ENCODE measurements at regions not wholly inside any gene's neighbourhood (a gene's known extent, or its start where the extent isn't known, plus 50 kb on each side); places are given as distances from the start of the nearest gene placed in this dataset.

DNA sequence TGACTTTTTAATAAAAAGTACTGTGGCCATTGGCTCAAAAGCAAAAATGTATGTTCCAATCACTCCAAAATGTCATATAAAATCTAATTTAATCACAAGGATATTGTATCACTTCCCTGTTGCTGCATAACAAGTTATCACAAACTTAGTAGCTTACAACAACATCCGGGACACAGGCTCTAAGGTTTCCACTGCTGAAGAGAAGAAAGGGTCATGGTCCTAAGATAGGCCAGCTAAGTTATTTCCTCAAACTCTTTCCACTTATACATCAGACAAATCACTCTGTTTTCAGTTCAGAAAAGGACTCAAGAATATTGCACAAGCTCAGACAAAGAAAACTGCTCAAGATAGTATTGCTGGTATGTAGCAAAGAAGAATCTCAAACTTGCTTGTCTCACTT is 78.5 kb upstream of the SULT1C3 start:
- Histone ChIP-seq H3K4me1 (ENCODE audit: control insufficient read depth in 1 of 2, extremely low read depth in 1 of 2, insufficient read depth in 2 of 2, low read length in 2 of 2) (no peaks in the 10 kb centered on the region), H3K4me3 (ENCODE audit: control insufficient read depth in 1 of 2, extremely low read depth in 1 of 2, low read length in 1 of 2) (no peak overlapping the region), H3K27ac (ENCODE audit: low read length) (no peak overlapping the region), H3K27me3 (replicated peaks in 1 of 2; ENCODE audit: control insufficient read depth in 2 of 2, extremely low read depth in 1 of 2, insufficient read depth in 2 of 2, low read length in 1 of 2) (no peaks in the 10 kb centered on the region), H3K36me3 (ENCODE audit: control insufficient read depth in 2 of 2, extremely low read depth in 1 of 2, insufficient read depth in 1 of 2, low read length in 1 of 2) (no peaks in the 10 kb centered on the region), H3K9me3 (no peaks in the 10 kb centered on the region)
- Mint-ChIP-seq H3K4me3 (no peak overlapping the region), H3K27ac (no peak overlapping the region), H3K36me3 (no peaks in the 10 kb centered on the region), H3K4me1 (no peaks in the 10 kb centered on the region), H3K9me3 (no peaks in the 10 kb centered on the region), H3K27me3 (peaks cover 2 to 16% of the 10 kb centered on the region in 2 donors)
- ChIA-PET POLR2A (no interaction called here), CTCF (no interaction called here)
- no peak for DNase-seq
- no peak for ATAC-seq (replicated peaks in 1 of 4)
- WGBS (ENCODE audit: insufficient coverage) = no CpG with 5 or more reads among the region's 1 CpG

DNA sequence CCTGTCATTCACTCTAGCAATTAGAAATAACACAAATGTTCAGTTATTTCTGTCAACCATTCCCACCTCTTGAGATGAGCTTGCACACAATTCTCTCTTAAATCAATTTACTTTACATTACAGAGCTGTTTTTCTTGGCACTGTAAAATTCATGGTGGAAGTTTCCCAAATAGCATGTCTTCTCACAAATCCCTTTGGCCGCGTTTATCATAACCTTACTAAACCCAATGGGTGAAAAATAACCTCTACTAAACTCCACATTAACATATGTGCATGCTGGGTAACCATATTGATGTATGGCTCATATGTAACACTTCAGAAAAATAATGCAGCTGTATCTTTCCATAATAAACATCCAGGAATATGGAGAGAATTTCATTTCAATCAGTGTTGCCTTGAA is 75.5 kb upstream of the SULT1C3 start:
- Mint-ChIP-seq H3K4me3 (no peak overlapping the region), H3K27ac (no peak overlapping the region), H3K4me1 (no peaks in the 10 kb centered on the region), H3K27me3 (peaks cover 8 to 17% of the 10 kb centered on the region in 2 donors), H3K36me3 (no peaks in the 10 kb centered on the region), H3K9me3 (no peaks in the 10 kb centered on the region)
- Histone ChIP-seq H3K4me3 (ENCODE audit: control insufficient read depth in 1 of 2, extremely low read depth in 1 of 2, low read length in 1 of 2) (no peak overlapping the region), H3K36me3 (ENCODE audit: control insufficient read depth in 2 of 2, extremely low read depth in 1 of 2, insufficient read depth in 1 of 2, low read length in 1 of 2) (no peaks in the 10 kb centered on the region), H3K27ac (ENCODE audit: low read length) (no peak overlapping the region), H3K9me3 (no peaks in the 10 kb centered on the region), H3K4me1 (ENCODE audit: control insufficient read depth in 1 of 2, extremely low read depth in 1 of 2, insufficient read depth in 2 of 2, low read length in 2 of 2) (no peaks in the 10 kb centered on the region), H3K27me3 (replicated peaks in 1 of 2; ENCODE audit: control insufficient read depth in 2 of 2, extremely low read depth in 1 of 2, insufficient read depth in 2 of 2, low read length in 1 of 2) (no peaks in the 10 kb centered on the region)
- no peak for ATAC-seq (replicated peaks in 1 of 4)
- no CpG with 5 or more reads among the region's 2 CpGs for WGBS (ENCODE audit: insufficient coverage)
- CTCF ChIA-PET = no interaction called here
- no peak for DNase-seq
- POLR2A ChIA-PET = no interaction called here

DNA sequence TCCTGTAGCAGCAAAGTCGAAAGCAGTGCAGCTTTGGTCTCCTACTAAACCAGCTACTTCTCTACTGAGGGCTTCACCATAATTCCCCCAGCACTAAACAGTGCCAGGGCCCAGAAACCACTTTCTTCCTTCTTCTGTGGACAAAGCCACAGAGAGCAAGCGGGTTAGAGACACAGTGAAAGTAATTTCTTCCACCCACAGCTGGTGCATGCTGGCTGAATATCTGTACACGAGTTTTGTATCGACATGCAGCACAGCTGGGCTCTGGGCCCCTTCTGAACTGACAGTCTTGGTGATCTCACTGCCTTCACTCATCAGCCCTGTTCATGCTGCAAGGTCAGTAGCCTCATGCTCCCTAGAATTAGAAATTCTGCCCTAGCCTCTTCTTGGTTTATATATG is 74.0 kb upstream of the SULT1C3 start:
- DNase-seq (peak in 1 of 35 experiments; percentile 1), ATAC-seq (replicated peaks in 1 of 4) (no peak)
- no peak overlapping the region for H3K4me3 Mint-ChIP-seq
- no peak overlapping the region for H3K27ac Mint-ChIP-seq
- no peaks in the 10 kb centered on the region for H3K36me3 ChIP-seq (ENCODE audit: control insufficient read depth in 2 of 2, extremely low read depth in 1 of 2, insufficient read depth in 1 of 2, low read length in 1 of 2)
- no peaks in the 10 kb centered on the region for H3K4me1 Mint-ChIP-seq
- H3K27me3 Mint-ChIP-seq = peaks cover 8 to 17% of the 10 kb centered on the region in 2 donors
- H3K9me3 ChIP-seq = no peaks in the 10 kb centered on the region
- CTCF ChIA-PET = no interaction called here
- WGBS (ENCODE audit: insufficient coverage) = 0% methylated on average over 2 of the region's 4 CpGs
- no peaks in the 10 kb centered on the region for H3K9me3 Mint-ChIP-seq
- no peak overlapping the region for H3K4me3 ChIP-seq (ENCODE audit: control insufficient read depth in 1 of 2, extremely low read depth in 1 of 2, low read length in 1 of 2)
- no peaks in the 10 kb centered on the region for H3K27me3 ChIP-seq (replicated peaks in 1 of 2; ENCODE audit: control insufficient read depth in 2 of 2, extremely low read depth in 1 of 2, insufficient read depth in 2 of 2, low read length in 1 of 2)
- POLR2A ChIA-PET = no interaction called here
- no peaks in the 10 kb centered on the region for H3K4me1 ChIP-seq (ENCODE audit: control insufficient read depth in 1 of 2, extremely low read depth in 1 of 2, insufficient read depth in 2 of 2, low read length in 2 of 2)
- H3K27ac ChIP-seq (ENCODE audit: low read length) = no peak overlapping the region
- H3K36me3 Mint-ChIP-seq = no peaks in the 10 kb centered on the region

DNA sequence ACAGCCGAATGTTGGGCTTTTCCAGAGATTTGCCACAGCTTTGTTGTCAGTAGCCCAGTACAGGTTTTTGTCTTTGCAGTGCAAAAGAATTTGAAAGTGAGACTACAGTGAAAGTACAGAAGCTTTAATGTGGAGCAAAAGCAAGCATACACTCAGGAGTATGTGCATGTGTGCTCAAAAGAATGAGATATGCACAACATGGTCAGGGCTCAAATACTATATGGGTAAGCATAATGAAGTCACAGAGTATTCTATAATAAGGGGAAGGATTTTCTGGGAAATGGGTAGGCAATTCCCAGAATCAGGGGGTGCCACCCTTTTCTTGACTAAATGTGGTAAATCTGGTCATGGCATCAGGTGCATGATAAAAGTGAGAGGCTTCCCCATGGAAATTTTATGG is 72.1 kb upstream of the SULT1C3 start:
- DNase-seq = no peak
- Histone ChIP-seq H3K27ac (ENCODE audit: low read length) (no peak overlapping the region), H3K4me1 (ENCODE audit: control insufficient read depth in 1 of 2, extremely low read depth in 1 of 2, insufficient read depth in 2 of 2, low read length in 2 of 2) (no peaks in the 10 kb centered on the region), H3K4me3 (ENCODE audit: control insufficient read depth in 1 of 2, extremely low read depth in 1 of 2, low read length in 1 of 2) (no peak overlapping the region), H3K9me3 (no peaks in the 10 kb centered on the region), H3K36me3 (ENCODE audit: control insufficient read depth in 2 of 2, extremely low read depth in 1 of 2, insufficient read depth in 1 of 2, low read length in 1 of 2) (no peaks in the 10 kb centered on the region), H3K27me3 (replicated peaks in 1 of 2; ENCODE audit: control insufficient read depth in 2 of 2, extremely low read depth in 1 of 2, insufficient read depth in 2 of 2, low read length in 1 of 2) (no peaks in the 10 kb centered on the region)
- POLR2A ChIA-PET = interaction anchor here in 1 of 2 donors (0.6 kb wide), 1 partner anchor 717 kb away, joined by 3 read pairs; no protein-coding TSS in a partner anchor
- no CpG with 5 or more reads among the region's 1 CpG for WGBS (ENCODE audit: insufficient coverage)
- no peaks in the 10 kb centered on the region for H3K36me3 Mint-ChIP-seq
- no peak overlapping the region for H3K27ac Mint-ChIP-seq
- no peaks in the 10 kb centered on the region for H3K4me1 Mint-ChIP-seq
- CTCF ChIA-PET = no interaction called here
- ATAC-seq (replicated peaks in 1 of 4) = no peak
- no peaks in the 10 kb centered on the region for H3K9me3 Mint-ChIP-seq
- peaks cover 8 to 23% of the 10 kb centered on the region in 2 donors for H3K27me3 Mint-ChIP-seq
- no peak overlapping the region for H3K4me3 Mint-ChIP-seq

DNA sequence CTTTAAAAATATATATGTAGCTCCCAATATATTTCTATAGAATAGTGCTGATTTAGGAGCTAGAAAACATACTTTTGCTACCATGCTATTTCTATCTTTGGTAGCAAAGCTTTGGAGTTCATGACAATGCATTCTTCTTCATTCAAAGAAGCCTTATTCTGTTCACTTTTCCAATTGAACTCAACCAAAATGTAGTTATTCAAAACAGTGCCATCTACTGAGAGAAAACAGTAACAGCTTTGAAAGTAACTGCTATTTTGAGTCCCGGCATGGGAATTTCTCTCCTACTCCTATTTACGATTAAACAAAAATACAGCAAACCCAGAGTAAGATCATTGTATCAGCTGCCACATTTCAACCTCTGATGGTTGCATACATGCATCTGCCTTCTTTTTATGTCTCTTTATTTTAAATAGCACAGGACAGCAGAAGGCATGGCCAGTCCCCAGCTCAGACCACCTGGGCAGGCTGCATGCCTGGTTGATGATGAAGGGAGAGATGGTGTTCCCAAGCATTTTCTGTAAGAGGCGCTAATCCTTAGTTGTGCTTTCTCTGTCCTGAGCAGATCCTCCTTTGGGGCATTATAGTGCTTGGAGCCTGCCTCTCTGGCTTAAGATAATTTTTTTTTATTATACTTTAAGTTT is 69.7 kb upstream of the SULT1C3 start:
- H3K36me3 ChIP-seq (ENCODE audit: control insufficient read depth in 2 of 2, extremely low read depth in 1 of 2, insufficient read depth in 1 of 2, low read length in 1 of 2) = no peaks in the 10 kb centered on the region
- no peaks in the 10 kb centered on the region for H3K9me3 Mint-ChIP-seq
- H3K4me1 ChIP-seq (ENCODE audit: control insufficient read depth in 1 of 2, extremely low read depth in 1 of 2, insufficient read depth in 2 of 2, low read length in 2 of 2) = no peaks in the 10 kb centered on the region
- no peaks in the 10 kb centered on the region for H3K4me1 Mint-ChIP-seq
- H3K36me3 Mint-ChIP-seq = no peaks in the 10 kb centered on the region
- H3K27me3 Mint-ChIP-seq = peaks cover 6 to 18% of the 10 kb centered on the region in 2 donors
- no peaks in the 10 kb centered on the region for H3K27me3 ChIP-seq (replicated peaks in 1 of 2; ENCODE audit: control insufficient read depth in 2 of 2, extremely low read depth in 1 of 2, insufficient read depth in 2 of 2, low read length in 1 of 2)
- no peak overlapping the region for H3K4me3 Mint-ChIP-seq
- H3K27ac ChIP-seq (ENCODE audit: low read length) = no peak overlapping the region
- no peak overlapping the region for H3K4me3 ChIP-seq (ENCODE audit: control insufficient read depth in 1 of 2, extremely low read depth in 1 of 2, low read length in 1 of 2)
- no peaks in the 10 kb centered on the region for H3K9me3 ChIP-seq
- ChIA-PET CTCF (interaction anchor here in 1 of 2 donors (1.0 kb wide), 1 partner anchor 9 kb away, joined by 3 read pairs; no protein-coding TSS in a partner anchor), POLR2A (no interaction called here)
- DNase-seq (no peak), ATAC-seq (replicated peaks in 1 of 4) (no peak)
- 50% methylated on average over 1 of the region's 3 CpGs for WGBS (ENCODE audit: insufficient coverage)
- H3K27ac Mint-ChIP-seq = no peak overlapping the region

DNA sequence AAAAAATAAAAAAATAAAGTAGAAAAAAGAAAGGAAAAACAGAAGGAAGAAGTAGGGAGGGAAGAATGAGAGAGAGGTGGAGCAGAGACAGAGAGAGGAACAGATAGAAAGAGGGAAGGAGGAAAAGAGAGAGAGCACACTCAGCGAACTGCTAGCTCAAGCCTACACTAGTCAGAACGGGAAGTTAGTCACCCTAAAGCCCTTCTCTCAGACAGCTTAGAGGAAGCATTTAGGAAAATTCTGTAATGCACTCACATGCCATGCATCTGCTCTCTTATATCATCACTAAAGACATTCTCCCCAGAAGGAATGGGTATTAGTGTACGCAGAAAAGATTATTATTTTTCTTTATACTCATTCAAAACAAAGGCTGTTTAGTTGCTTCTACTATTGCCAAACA is 68.1 kb upstream of the SULT1C3 start:
- Mint-ChIP-seq H3K27ac (no peak overlapping the region), H3K4me3 (no peak overlapping the region), H3K36me3 (no peaks in the 10 kb centered on the region), H3K4me1 (no peaks in the 10 kb centered on the region), H3K9me3 (no peaks in the 10 kb centered on the region), H3K27me3 (peaks cover 6 to 18% of the 10 kb centered on the region in 2 donors)
- no peak for DNase-seq
- WGBS (ENCODE audit: insufficient coverage) = no CpG with 5 or more reads among the region's 3 CpGs
- CTCF ChIA-PET = no interaction called here
- Histone ChIP-seq H3K36me3 (ENCODE audit: control insufficient read depth in 2 of 2, extremely low read depth in 1 of 2, insufficient read depth in 1 of 2, low read length in 1 of 2) (no peaks in the 10 kb centered on the region), H3K4me1 (ENCODE audit: control insufficient read depth in 1 of 2, extremely low read depth in 1 of 2, insufficient read depth in 2 of 2, low read length in 2 of 2) (no peaks in the 10 kb centered on the region), H3K27me3 (replicated peaks in 1 of 2; ENCODE audit: control insufficient read depth in 2 of 2, extremely low read depth in 1 of 2, insufficient read depth in 2 of 2, low read length in 1 of 2) (no peaks in the 10 kb centered on the region), H3K27ac (ENCODE audit: low read length) (no peak overlapping the region), H3K4me3 (ENCODE audit: control insufficient read depth in 1 of 2, extremely low read depth in 1 of 2, low read length in 1 of 2) (no peak overlapping the region), H3K9me3 (no peaks in the 10 kb centered on the region)
- POLR2A ChIA-PET = no interaction called here
- ATAC-seq (replicated peaks in 1 of 4) = no peak

DNA sequence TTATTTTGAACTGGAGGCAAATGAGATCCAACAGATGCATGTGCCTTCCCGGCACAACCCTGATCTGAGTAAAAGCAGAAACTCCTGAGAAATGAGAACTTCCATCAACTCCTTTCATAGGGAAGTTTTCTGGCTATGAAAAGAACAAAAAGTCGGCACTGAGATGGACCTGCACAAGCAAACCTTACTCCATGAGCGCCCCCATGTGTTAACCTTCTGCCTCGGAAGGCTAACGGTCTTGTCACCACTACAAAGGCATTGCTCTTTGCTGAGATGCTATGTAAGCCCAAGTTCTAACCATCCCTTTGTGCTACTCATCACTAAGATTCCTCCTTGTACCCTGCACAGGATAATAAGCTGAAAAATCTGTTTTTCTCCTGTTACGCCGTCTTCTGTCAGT is 57.3 kb upstream of the SULT1C3 start:
- Histone ChIP-seq H3K9me3 (no peaks in the 10 kb centered on the region), H3K4me1 (ENCODE audit: control insufficient read depth in 1 of 2, extremely low read depth in 1 of 2, insufficient read depth in 2 of 2, low read length in 2 of 2) (no peaks in the 10 kb centered on the region), H3K27ac (ENCODE audit: low read length) (no peak overlapping the region), H3K4me3 (ENCODE audit: control insufficient read depth in 1 of 2, extremely low read depth in 1 of 2, low read length in 1 of 2) (no peak overlapping the region), H3K36me3 (ENCODE audit: control insufficient read depth in 2 of 2, extremely low read depth in 1 of 2, insufficient read depth in 1 of 2, low read length in 1 of 2) (no peaks in the 10 kb centered on the region), H3K27me3 (replicated peaks in 1 of 2; ENCODE audit: control insufficient read depth in 2 of 2, extremely low read depth in 1 of 2, insufficient read depth in 2 of 2, low read length in 1 of 2) (no peaks in the 10 kb centered on the region)
- DNase-seq (no peak), ATAC-seq (replicated peaks in 1 of 4) (no peak)
- no CpG with 5 or more reads among the region's 7 CpGs for WGBS (ENCODE audit: insufficient coverage)
- Mint-ChIP-seq H3K36me3 (no peaks in the 10 kb centered on the region), H3K27ac (no peak overlapping the region), H3K27me3 (peaks cover 7 to 9% of the 10 kb centered on the region in 2 donors), H3K4me3 (no peak overlapping the region), H3K4me1 (no peaks in the 10 kb centered on the region), H3K9me3 (no peaks in the 10 kb centered on the region)
- ChIA-PET CTCF (no interaction called here), POLR2A (no interaction called here)

Data from T-cell (primary cell).